ENCODE measurements at regions not wholly inside any gene's neighbourhood (a gene's known extent, or its start where the extent isn't known, plus 50 kb on each side); places are given as distances from the start of the nearest gene placed in this dataset.

GRCh38 chr4:125714845-125715244, 400.1 kb downstream of the FAT4 start:
- TF ChIP-seq, protein P1, sequence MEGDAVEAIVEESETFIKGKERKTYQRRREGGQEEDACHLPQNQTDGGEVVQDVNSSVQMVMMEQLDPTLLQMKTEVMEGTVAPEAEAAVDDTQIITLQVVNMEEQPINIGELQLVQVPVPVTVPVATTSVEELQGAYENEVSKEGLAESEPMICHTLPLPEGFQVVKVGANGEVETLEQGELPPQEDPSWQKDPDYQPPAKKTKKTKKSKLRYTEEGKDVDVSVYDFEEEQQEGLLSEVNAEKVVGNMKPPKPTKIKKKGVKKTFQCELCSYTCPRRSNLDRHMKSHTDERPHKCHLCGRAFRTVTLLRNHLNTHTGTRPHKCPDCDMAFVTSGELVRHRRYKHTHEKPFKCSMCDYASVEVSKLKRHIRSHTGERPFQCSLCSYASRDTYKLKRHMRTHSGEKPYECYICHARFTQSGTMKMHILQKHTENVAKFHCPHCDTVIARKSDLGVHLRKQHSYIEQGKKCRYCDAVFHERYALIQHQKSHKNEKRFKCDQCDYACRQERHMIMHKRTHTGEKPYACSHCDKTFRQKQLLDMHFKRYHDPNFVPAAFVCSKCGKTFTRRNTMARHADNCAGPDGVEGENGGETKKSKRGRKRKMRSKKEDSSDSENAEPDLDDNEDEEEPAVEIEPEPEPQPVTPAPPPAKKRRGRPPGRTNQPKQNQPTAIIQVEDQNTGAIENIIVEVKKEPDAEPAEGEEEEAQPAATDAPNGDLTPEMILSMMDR (conservative IDR thresholded peaks at IDR 0.05 in 1 of 2, IDR thresholded peaks at IDR 0.05 in 1 of 2; ENCODE audit: low read depth in 1 of 2, low read length in 2 of 2) = no peak
- TF ChIP-seq EZH2 (IDR thresholded peaks at IDR 0.05; ENCODE audit: low read length, missing control alignments) = no peak

All from fibroblast of lung (primary cell).